Neutrophil (primary cell): ENCODE measurements at regions not wholly inside any gene's neighbourhood (a gene's known extent, or its start where the extent isn't known, plus 50 kb on each side); places are given as distances from the start of the nearest gene placed in this dataset.

Source experiments
- H3K27ac ChIP-seq: fragments of 200-600 bp; sonication (generic); 2 replicates; pipeline ENCODE4 v1.5.1; 2016; ENCODE audit warnings: mild to moderate bottlenecking, moderate library complexity
- H3K27me3 ChIP-seq: fragments of 200-600 bp; sonication (generic); 2 replicates; pipeline ENCODE4 v1.6.0; 2016; ENCODE audit warnings: mild to moderate bottlenecking
- H3K36me3 ChIP-seq: fragments of 200-600 bp; sonication (generic); 2 replicates; pipeline ENCODE4 v1.5.1; 2017
- H3K4me1 ChIP-seq, 2 experiments: fragments of 200-600 bp in 1 of 2; sonication (generic) in 1 of 2; 1 replicate in 1 of 2; 2 replicates in 1 of 2; pipeline versions ENCODE4 v1.5.1 to v1.6.1; 2013 to 2016; ENCODE audit warnings: low read depth in 1 of 2, low read length in 1 of 2, mild to moderate bottlenecking in 1 of 2, moderate library complexity in 1 of 2; ENCODE audit not compliant: control insufficient read depth in 1 of 2, insufficient read depth in 1 of 2
- H3K4me3 ChIP-seq, 2 experiments: fragments of 200-600 bp in 1 of 2; sonication (generic) in 1 of 2; 1 replicate in 1 of 2; 2 replicates in 1 of 2; pipeline ENCODE4 v1.5.1; 2013 to 2016; ENCODE audit warnings: low read depth in 1 of 2, low read length in 1 of 2, mild to moderate bottlenecking in 1 of 2, moderate library complexity in 1 of 2
- H3K9me3 ChIP-seq: fragments of 200-600 bp; sonication (generic); 2 replicates; pipeline ENCODE4 v1.5.1; 2016
- CTCF ChIP-seq: fragments of 200-600 bp; sonication (generic); IDR thresholded peaks from 2 replicates; pipeline ENCODE4 v1.5.1; 2016; ENCODE audit warnings: antibody characterized with exemption

DNA sequence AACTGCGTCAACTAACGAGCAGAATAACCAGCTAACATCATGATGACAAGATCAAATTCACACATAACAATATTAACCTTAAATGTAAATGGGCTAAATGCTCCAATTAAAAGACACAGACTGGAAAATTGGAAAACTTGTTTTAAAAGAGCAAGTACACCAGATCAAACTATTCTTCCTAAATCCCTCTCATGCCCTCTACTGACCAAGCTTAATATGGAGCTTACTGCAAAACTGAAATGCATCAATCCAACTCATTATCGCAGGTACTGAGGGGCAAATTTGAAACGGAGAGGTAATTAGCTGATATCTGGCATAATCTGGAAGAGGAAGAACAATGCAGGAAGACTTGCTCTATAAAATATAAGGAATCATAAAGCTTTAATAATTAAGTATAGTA, 1223.8 kb downstream of the NXPH1 start:
- no peak overlapping the region for H3K4me3 ChIP-seq
- TF ChIP-seq CTCF: no peak
- no peak overlapping the region for H3K27ac ChIP-seq
- H3K36me3 ChIP-seq: no peaks in the 10 kb centered on the region
- H3K27me3 ChIP-seq: no peaks in the 10 kb centered on the region
- no peaks in the 10 kb centered on the region for H3K4me1 ChIP-seq
- H3K9me3 ChIP-seq: no peaks in the 10 kb centered on the region

DNA sequence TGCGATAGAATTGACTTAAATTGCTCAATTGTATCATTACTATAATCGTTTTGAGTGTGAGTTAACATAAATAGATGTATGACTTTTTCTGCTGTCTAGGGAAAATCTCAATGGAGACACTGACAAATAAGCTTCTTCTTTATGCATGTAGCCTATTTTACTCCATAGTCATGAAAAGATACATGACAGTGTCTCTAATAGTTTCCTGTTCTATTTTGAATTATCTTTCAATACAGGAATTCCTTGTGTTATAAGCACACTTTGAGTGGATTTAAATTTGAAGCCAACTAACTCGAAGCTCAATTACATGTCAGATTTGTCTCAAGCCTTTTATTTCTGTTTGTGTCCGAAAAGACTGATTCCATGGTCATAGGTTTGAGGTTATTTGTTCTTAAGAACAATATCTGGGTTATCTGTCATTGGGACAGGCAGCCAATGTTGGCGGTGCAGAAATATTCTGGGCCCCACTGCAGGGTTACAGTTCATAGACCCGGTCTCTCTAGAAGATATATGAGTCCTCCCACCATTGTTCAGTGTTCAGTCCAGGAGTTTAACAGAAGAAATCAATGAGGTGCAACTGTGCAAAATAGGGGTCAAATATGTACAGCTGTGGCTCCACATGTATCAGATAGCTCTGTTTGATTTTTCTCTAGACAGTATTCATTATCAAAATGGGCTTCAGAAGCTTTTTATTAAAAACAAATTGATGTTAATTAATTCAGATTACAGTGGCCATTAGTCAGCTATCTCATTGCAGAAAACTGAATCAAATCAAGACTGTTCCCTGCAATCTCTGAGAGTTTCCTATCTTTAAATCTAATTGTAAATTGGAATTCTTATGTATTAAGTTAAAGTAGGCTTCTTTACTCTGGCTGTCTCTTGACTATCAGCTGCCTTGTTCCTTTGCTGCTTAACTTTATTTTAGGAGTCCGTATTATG, 1238.8 kb downstream of the NXPH1 start:
- Histone ChIP-seq H3K36me3 (no peaks in the 10 kb centered on the region), H3K27me3 (no peaks in the 10 kb centered on the region), H3K4me3 (no peak overlapping the region), H3K4me1 (no peaks in the 10 kb centered on the region), H3K9me3 (no peaks in the 10 kb centered on the region), H3K27ac (no peak overlapping the region)
- no peak for TF ChIP-seq CTCF

DNA sequence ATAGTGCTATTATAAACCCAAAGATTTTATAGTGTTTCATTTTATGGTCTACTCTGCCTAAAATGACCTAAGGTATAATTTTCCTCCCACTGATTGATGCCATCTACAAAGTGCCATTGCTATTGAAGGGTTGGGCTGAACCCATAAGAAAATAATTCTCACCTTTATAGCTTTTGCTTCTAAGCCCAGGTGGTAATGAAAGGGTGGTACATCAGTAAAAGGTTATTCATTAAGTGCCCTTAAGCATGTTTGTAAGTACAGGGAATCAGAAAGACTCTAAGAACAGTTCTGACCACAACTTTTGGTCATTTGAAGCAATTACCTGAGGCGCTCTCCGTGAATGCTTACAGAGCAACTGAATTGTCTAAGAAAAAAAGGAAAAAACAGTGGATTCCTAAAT, 1247.3 kb downstream of the NXPH1 start:
- no peak overlapping the region for H3K4me3 ChIP-seq
- H3K4me1 ChIP-seq: no peaks in the 10 kb centered on the region
- no peak overlapping the region for H3K27ac ChIP-seq
- no peaks in the 10 kb centered on the region for H3K36me3 ChIP-seq
- no peaks in the 10 kb centered on the region for H3K27me3 ChIP-seq
- no peaks in the 10 kb centered on the region for H3K9me3 ChIP-seq
- TF ChIP-seq CTCF: no peak

DNA sequence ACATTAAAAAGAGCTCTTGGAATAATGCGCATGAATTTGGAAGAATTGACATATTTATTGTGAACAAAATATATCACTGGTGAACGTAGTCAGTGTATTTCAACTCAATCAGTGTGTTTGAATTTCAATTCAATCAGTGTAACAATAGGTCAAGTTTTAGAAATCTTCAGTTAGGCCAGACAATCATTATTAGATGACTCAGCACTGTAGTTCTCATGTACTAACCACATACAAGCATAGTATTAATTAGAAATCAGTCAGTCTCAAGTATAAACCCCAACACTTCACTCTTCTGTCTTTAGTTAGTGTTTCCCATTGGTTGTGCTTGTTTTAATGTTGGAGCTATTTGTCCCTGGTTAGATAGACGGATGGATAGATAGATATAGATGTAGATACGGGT, 1247.9 kb downstream of the NXPH1 start:
- Histone ChIP-seq H3K9me3 (no peaks in the 10 kb centered on the region), H3K27me3 (no peaks in the 10 kb centered on the region), H3K36me3 (no peaks in the 10 kb centered on the region), H3K4me1 (no peaks in the 10 kb centered on the region), H3K4me3 (no peak overlapping the region), H3K27ac (no peak overlapping the region)
- TF ChIP-seq CTCF: no peak

DNA sequence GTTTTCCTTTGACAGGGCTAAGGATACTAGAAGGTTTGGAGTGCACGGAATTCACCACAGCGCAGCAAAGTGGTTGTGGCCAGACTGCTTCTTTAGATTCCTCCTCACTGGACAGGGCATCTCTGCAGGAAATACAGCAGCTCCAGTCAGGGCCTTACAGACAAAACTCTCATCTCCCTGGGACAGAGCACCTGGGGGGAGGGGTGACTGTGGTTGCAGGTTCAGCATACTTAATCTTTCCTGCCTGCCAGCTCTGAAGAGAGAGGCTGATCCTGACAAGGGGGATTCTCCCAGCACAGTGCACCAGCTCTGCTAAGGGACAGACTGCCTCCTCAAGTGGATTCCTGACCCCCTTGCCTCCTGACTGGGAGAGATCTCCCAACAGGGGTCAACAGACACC, 1257.9 kb downstream of the NXPH1 start:
- no peak for TF ChIP-seq CTCF
- no peaks in the 10 kb centered on the region for H3K36me3 ChIP-seq

More for the DNA sequence above, 1257.9 kb downstream of the NXPH1 start:
- Histone ChIP-seq H3K9me3 (no peaks in the 10 kb centered on the region), H3K4me1 (no peaks in the 10 kb centered on the region), H3K4me3 (no peak overlapping the region), H3K27ac (no peak overlapping the region), H3K27me3 (no peaks in the 10 kb centered on the region)
